Panc1 (cell line): ENCODE measurements at regions not wholly inside any gene's neighbourhood (a gene's known extent, or its start where the extent isn't known, plus 50 kb on each side); places are given as distances from the start of the nearest gene placed in this dataset.

Source experiments
- ATAC-seq: fragments of 200-7000 bp; cut with Tn5 transposase; 2 replicates; pipeline ENCODE4 v1.9.1; 2020; ENCODE audit warnings: mild to moderate bottlenecking, moderate library complexity
- BruUV-seq: library from RNA; stranded (reverse); fragments of 400-500 nt; replicated peaks from 2 replicates; lab custom pipeline; 2021; lab: Mats Ljungman, UMichigan
- CTCF ChIA-PET: fragments of 300-600 bp; sonication (Branson Sonifier 250); formaldehyde crosslinking; loops from one replicate; lab custom pipeline; 2022; ENCODE audit warnings: antibody characterized with exemption; lab: Charles Lee
- POLR2A ChIA-PET: fragments of 300-600 bp; sonication (Branson Sonifier 250); formaldehyde crosslinking; loops from one replicate; lab custom pipeline; 2022; ENCODE audit warnings: antibody characterized with exemption; lab: Charles Lee
- DNase-seq: peaks from one replicate; pipeline ENCODE4 v3.0.0-alpha.2; 2010; ENCODE audit warnings: low read depth, low spot score
- H3K27ac ChIP-seq: 2 replicates; pipeline ENCODE4 v1.5.1; 2011; ENCODE audit warnings: mild to moderate bottlenecking, low read length, inconsistent platforms
- H3K27me3 ChIP-seq: fragments of 200-500 bp; sonication (Bioruptor generic); 2 replicates; pipeline ENCODE4 v1.6.0; 2014; ENCODE audit warnings: low read length, inconsistent platforms; ENCODE audit not compliant: control insufficient read depth, insufficient read depth
- H3K36me3 ChIP-seq: fragments of 200-500 bp; sonication (Bioruptor generic); 2 replicates; pipeline ENCODE4 v1.5.1; 2014; ENCODE audit warnings: inconsistent platforms, mild to moderate bottlenecking, low read length, moderate library complexity; ENCODE audit not compliant: control insufficient read depth, insufficient read depth
- H3K4me1 ChIP-seq: 2 replicates; pipeline ENCODE4 v1.5.1; 2011; ENCODE audit warnings: inconsistent platforms, mild to moderate bottlenecking, low read length, moderate library complexity; ENCODE audit not compliant: control insufficient read depth, insufficient read depth
- H3K4me3 ChIP-seq, 2 experiments: 2 replicates each; pipeline ENCODE4 v1.5.1; 2011 to 2012; ENCODE audit warnings: low read depth in 2 of 2, low read length in 2 of 2, mild to moderate bottlenecking in 2 of 2, inconsistent platforms in 1 of 2, moderate library complexity in 1 of 2
- H3K9me3 ChIP-seq: fragments of 200-500 bp; sonication (Bioruptor generic); 2 replicates; pipeline ENCODE4 v1.5.1; 2014; ENCODE audit warnings: low read depth, mild to moderate bottlenecking, inconsistent platforms, low read length, moderate library complexity; ENCODE audit not compliant: control insufficient read depth, insufficient read depth
- POLR2AphosphoS5 ChIP-seq: IDR thresholded peaks from 2 replicates; pipeline ENCODE4 v1.6.1; 2012; ENCODE audit warnings: mild to moderate bottlenecking, low read depth, low read length, moderate library complexity
- SIN3A ChIP-seq: IDR thresholded peaks from 2 replicates; pipeline ENCODE4 v1.6.1; 2012; ENCODE audit warnings: low read depth, mild to moderate bottlenecking, low read length, moderate library complexity, borderline replicate concordance; ENCODE audit not compliant: insufficient read depth
- TCF7L2 ChIP-seq: IDR thresholded peaks from 2 replicates; pipeline ENCODE4 v1.6.1; 2011; ENCODE audit warnings: mild to moderate bottlenecking, low read depth, low read length, inconsistent platforms
- in situ Hi-C: cut with HindIII; loops from 2 replicates; pipeline ENCODE4 v1.10.0; 2016; ENCODE audit warnings: low sequenced_read_pairs, low pct_unique_long_range_greater_than_20kb
- intact Hi-C: fragments of 100-400 bp; cut with micrococcal nuclease; formaldehyde crosslinking; loops from one replicate; pipeline ENCODE4 v1.10.0; 2022; ENCODE audit not compliant: unreplicated experiment
- TF ChIP-seq, protein P1 (sequence below): fragments of 450-650 bp; IDR thresholded peaks from 2 replicates; pipeline ENCODE4 v1.5.1; 2017; ENCODE audit warnings: mild to moderate bottlenecking
- TF ChIP-seq, protein P2 (sequence below), 2 experiments: IDR thresholded peaks; 2 replicates each; pipeline ENCODE4 v1.6.1; 2011 to 2012; ENCODE audit warnings: low read depth in 2 of 2, control low read depth in 1 of 2, low read length in 1 of 2, mild to moderate bottlenecking in 1 of 2, moderate library complexity in 1 of 2; ENCODE audit not compliant: insufficient read depth in 1 of 2

DNA sequence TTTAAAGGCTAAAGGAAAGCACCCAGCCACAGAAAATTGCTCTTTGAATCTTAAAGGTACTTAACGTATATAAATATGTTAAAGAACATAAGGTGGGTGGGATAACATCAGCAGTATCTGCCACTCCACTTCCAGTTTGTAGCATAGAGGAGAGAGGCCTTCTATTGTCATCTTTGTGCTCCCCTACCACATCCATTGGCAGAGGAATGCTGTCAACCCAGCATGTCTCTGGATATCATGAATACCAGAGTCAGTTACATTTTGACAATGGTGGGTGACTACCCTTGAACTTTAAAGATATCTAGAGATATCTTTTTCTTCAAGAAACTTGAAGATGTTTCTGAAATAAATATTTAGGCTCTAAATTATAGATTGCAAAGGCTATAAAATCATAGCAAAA is 283.2 kb upstream of the LRRC7 start:
- Histone ChIP-seq H3K27ac (no peak overlapping the region), H3K36me3 (no peaks in the 10 kb centered on the region), H3K4me3 (no peak overlapping the region), H3K4me1 (no peaks in the 10 kb centered on the region), H3K27me3 (no peaks in the 10 kb centered on the region), H3K9me3 (no peaks in the 10 kb centered on the region)
- intact Hi-C loops (no loop called here), in situ Hi-C loops (no loop called here)
- no TSS peak for BruUV-seq
- TF ChIP-seq, protein P1, sequence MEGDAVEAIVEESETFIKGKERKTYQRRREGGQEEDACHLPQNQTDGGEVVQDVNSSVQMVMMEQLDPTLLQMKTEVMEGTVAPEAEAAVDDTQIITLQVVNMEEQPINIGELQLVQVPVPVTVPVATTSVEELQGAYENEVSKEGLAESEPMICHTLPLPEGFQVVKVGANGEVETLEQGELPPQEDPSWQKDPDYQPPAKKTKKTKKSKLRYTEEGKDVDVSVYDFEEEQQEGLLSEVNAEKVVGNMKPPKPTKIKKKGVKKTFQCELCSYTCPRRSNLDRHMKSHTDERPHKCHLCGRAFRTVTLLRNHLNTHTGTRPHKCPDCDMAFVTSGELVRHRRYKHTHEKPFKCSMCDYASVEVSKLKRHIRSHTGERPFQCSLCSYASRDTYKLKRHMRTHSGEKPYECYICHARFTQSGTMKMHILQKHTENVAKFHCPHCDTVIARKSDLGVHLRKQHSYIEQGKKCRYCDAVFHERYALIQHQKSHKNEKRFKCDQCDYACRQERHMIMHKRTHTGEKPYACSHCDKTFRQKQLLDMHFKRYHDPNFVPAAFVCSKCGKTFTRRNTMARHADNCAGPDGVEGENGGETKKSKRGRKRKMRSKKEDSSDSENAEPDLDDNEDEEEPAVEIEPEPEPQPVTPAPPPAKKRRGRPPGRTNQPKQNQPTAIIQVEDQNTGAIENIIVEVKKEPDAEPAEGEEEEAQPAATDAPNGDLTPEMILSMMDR, result no peak
- no peak for TF ChIP-seq SIN3A
- no peak for TF ChIP-seq POLR2AphosphoS5
- no peak for TF ChIP-seq TCF7L2
- TF ChIP-seq, protein P2, sequence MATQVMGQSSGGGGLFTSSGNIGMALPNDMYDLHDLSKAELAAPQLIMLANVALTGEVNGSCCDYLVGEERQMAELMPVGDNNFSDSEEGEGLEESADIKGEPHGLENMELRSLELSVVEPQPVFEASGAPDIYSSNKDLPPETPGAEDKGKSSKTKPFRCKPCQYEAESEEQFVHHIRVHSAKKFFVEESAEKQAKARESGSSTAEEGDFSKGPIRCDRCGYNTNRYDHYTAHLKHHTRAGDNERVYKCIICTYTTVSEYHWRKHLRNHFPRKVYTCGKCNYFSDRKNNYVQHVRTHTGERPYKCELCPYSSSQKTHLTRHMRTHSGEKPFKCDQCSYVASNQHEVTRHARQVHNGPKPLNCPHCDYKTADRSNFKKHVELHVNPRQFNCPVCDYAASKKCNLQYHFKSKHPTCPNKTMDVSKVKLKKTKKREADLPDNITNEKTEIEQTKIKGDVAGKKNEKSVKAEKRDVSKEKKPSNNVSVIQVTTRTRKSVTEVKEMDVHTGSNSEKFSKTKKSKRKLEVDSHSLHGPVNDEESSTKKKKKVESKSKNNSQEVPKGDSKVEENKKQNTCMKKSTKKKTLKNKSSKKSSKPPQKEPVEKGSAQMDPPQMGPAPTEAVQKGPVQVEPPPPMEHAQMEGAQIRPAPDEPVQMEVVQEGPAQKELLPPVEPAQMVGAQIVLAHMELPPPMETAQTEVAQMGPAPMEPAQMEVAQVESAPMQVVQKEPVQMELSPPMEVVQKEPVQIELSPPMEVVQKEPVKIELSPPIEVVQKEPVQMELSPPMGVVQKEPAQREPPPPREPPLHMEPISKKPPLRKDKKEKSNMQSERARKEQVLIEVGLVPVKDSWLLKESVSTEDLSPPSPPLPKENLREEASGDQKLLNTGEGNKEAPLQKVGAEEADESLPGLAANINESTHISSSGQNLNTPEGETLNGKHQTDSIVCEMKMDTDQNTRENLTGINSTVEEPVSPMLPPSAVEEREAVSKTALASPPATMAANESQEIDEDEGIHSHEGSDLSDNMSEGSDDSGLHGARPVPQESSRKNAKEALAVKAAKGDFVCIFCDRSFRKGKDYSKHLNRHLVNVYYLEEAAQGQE (IDR thresholded peaks at IDR 0.05; ENCODE audit: insufficient read depth in 1 of 2, low read depth in 2 of 2, low read length in 1 of 2), result no peak
- ATAC-seq (no peak), DNase-seq (no peak)
- ChIA-PET POLR2A (no interaction called here), CTCF (no interaction called here)

DNA sequence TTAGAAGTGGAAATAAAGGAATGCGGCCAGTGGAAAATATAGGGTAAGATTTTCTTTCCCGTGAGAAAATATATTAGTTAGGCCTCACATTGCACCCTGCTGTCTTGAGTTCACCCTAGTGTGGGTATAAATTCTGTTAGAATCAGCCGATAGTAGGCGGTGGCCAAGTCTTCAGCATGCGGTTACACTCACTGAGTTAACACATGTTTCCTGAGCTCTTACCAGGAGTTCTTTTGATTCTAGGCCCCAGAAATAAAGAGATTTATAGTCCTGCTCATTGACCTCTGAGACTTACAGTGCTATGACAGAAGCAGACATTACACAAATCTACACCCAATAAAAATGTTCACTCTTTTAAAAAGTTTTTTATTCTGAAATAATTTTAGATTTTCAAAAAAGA is 279.3 kb upstream of the LRRC7 start:
- CTCF ChIA-PET, result no interaction called here
- no peaks in the 10 kb centered on the region for H3K36me3 ChIP-seq
- H3K27me3 ChIP-seq, result no peaks in the 10 kb centered on the region
- no peak for DNase-seq
- no TSS peak for BruUV-seq
- H3K27ac ChIP-seq, result no peak overlapping the region
- no peaks in the 10 kb centered on the region for H3K9me3 ChIP-seq
- POLR2A ChIA-PET, result no interaction called here
- no peak overlapping the region for H3K4me3 ChIP-seq
- TF ChIP-seq, protein P1, result no peak
- TF ChIP-seq SIN3A (no peak), POLR2AphosphoS5 (no peak), TCF7L2 (no peak)
- TF ChIP-seq, protein P2 (IDR thresholded peaks at IDR 0.05; ENCODE audit: insufficient read depth in 1 of 2, low read depth in 2 of 2, low read length in 1 of 2), result no peak
- intact Hi-C loops, result no loop called here
- ATAC-seq, result no peak
- in situ Hi-C loops, result no loop called here
- no peaks in the 10 kb centered on the region for H3K4me1 ChIP-seq
